ENCODE measurements at regions not wholly inside any gene's neighbourhood (a gene's known extent, or its start where the extent isn't known, plus 50 kb on each side); places are given as distances from the start of the nearest gene placed in this dataset.
"Not testable (repeated sequence)": the region's sequence is repeated elsewhere in the genome, so short reads cannot be mapped to it uniquely, and the experiment has no call there.

GRCh38 chr16:8109510-8110369, 480.6 kb downstream of the TMEM114 start:
- DNase-seq = no peak

DNA sequence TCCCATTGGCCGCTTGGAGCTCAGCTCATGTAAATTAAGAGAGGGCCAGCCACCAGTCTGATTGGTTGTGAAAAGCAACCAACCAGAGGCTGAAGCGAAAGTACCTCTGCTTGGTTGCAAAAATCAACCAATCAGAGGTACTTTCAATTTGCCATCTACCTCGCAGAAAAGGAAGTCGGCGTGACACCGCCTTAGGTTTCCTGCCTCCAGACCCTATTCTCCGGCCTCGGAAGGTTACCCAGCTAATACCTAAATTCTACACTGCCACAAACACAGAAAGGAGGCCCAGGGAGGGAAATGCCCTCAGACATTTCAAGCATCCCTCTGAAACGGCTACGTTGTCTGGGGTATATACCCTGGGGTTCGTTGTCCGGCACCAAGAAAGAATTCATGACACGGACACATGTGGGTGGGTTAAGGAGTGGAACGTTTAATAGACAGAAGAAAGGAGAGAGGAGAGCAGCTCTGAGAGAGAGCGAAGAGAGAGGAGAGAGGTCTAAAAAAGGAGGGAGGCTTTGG, 481.3 kb downstream of the TMEM114 start:
- no peak for DNase-seq

- no peak for DNase-seq
Measured at GRCh38 chr16:8107296-8107695, 483.0 kb downstream of the TMEM114 start.

DNA sequence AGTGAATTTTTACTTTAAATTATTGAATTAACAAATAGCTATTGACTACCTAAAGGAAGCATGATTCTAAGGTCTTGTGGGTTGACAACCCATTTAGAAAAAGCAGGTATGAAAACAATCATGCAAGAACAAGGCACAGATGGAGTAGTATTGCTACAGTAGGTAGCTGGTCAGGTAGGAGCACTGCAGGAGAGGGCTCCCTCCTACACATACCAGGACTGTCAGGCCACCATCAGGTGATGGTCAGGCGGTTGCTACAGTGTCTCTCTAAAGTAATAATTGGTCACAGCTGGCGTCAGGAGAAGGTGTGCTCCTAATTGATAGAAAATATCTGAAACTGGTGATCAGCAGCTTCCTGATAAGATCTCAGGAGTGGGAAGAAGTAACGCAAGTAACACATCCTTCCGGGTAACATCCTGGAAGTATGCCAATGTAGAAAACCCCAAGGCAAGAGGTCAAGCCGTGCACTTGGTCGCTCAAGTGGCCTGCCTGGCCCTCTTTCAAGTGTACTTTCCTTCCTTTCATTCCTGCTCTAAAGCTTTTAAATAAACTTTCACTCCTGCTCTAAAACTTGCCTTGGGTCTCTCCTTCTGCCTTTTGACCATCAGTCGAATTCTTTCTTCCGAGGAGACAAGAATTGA, 486.5 kb downstream of the TMEM114 start:
- no peak for DNase-seq

DNA sequence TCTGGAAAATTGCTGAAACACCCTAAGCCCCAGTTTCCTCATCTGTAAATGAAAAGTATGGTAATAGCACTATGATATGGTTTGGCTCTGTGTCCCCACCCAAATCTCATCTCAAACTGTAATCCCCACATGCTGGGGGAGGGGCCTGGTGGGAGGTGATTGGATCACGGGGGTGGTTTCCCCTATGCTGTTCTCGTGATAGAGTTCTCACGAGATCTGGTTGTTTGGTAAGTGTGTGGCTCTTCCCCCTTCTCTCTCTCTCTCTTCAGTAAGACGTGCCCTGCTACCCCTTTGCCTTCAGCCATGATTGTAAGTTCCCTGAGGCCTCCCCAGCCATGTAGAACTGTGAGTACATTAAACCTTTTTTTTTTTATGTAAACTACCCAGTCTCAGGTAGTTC, 490.7 kb downstream of the TMEM114 start:
- no peak for DNase-seq

- no peak for DNase-seq
Measured at GRCh38 chr16:8098947-8099512, 491.3 kb downstream of the TMEM114 start.

GRCh38 chr16:8096211-8096610, 494.1 kb downstream of the TMEM114 start:
- no peak for DNase-seq

- DNase-seq = no peak
Measured at GRCh38 chr16:8094696-8095095, 495.6 kb downstream of the TMEM114 start.

DNA sequence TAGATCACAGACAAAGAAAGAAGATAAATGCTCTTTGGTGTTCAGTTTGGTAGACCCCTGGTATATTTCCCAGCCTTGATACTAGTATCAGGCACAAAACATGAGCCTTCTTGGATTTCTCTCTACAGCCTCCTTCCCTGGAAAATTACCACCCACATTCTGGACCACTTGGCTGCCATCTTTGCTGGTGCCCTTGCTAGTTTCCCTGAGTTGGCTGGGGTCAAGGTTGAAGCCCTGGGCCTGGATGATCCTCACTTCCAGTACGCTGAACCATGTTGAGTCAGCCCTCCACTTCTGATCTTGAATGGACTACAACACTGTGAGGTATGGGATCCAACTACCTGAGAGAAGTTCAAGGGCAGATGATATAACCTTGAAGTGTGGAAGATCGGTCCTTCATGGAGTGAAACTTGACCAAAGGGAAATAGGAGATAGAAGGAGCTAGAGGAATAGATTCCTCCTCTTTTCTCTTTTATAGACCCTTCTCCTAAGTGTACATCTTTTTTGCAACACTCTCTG, 501.4 kb downstream of the TMEM114 start:
- DNase-seq = no peak

DNA sequence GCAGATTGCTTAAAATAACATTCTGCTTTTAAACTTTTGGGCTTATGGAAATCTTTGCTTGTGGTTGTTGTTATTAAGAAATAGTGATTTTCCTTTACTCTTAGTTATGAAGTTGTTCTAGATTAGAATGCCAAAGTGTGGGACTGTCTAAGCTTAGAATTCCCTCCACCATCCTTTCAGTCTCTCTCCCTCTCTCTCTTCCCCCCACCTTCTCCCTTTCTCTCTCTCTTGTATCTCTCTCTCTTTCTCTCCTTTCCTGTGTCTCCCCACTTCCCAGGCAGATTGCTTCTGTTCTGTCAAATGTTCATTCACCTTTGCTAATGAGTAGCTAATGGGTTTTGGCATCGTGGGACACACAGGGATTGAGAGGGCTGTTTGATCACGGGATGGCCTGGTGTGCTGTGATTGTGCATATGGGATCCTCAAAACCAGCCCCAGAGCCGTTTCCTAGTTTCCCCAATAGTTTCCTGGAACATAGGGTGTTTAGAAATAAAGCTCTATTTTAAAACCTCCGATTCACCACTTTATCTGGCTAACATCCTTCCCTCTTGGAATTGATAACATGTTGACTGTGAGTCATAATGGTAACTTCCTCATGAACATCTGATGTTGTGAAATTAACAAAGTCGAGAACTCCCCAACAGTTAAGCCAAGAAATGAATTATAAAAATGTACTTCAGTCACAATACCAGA, 502.6 kb downstream of the TMEM114 start:
- DNase-seq = no peak

DNA sequence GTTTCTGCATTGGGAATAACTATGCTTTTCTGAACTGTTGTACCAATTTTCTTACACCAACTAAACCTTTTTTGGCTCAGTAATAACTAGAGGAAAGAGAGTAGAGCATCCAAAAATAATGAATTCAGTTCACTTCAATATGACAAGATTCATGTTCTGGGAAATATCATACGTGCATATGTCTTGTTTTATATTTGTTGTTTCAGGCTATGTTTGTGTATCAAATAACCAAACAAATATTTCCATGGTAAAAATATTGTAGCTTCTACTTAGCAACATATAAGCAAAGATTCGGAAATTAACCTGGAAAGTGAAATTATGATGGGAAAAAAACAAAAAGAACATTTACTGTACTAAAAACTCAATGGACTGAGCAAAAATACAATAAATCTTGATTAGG, 503.2 kb downstream of the TMEM114 start:
- no peak for DNase-seq

- DNase-seq = no peak
Measured at GRCh38 chr16:8084882-8085281, 505.4 kb downstream of the TMEM114 start.

- no peak for DNase-seq
Measured at GRCh38 chr16:8084302-8084701, 506.0 kb downstream of the TMEM114 start.

DNA sequence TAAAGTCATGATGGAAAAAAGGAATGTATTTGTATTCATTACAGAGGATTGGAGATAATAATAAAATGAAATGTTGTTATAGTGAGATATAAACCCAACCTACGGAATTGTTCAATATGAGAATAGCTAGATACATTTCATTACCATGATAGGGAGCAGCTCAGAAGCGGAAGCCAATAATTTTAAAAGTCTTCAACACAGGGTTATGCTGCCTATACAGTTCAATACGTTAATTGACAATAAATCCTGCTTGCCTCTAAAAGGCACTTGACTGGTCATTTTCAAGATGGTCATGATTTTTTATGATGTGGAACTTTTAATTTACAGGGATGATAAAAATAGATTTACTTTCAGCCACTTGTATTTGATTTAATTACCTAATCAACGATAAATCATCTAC, 506.8 kb downstream of the TMEM114 start:
- no peak for DNase-seq

GRCh38 chr16:8080817-8081216, 509.5 kb downstream of the TMEM114 start:
- DNase-seq = no peak

DNA sequence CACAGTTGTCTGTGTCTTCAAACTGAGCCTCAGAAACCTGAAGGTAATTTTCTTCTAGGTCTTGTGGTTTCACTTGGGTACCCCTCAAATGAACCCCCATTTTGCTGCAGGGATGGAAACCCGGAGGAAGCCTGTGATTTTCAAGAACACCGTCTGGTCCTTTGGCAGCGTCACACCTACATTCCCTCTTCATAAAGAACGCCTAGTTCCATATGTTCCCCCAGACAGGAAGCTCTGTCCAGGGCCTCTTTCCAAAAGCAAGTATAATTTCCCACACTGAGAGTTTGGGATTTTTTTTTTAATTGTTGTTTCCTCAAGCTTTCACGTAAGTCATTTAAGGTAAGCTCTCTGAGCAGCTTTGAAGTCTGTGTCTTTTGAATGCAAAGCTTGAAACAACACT, 515.0 kb downstream of the TMEM114 start:
- no peak for DNase-seq

GRCh38 chr16:8070506-8070905, 519.8 kb downstream of the TMEM114 start:
- no peak for DNase-seq

DNA sequence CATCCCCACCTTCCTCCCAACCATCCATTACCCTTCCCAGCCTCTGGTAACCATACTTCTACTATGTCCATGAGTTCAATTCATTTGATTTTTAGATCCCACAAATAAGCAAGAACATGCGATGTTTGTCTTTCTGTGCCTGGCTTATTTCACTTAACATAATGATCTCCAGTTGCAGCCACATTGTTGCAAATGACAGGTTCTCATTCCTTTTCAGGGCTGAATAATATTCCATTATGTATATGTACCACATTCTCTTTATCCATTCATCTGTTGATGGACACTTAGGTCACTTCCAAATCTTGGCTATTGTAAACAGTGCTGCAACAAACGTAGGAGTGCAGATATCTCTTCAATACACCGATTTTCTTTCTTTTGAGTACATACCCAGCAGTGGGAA, 522.1 kb downstream of the TMEM114 start:
- not testable (repeated sequence) for DNase-seq

GRCh38 chr16:8063159-8063558, 527.2 kb downstream of the TMEM114 start:
- DNase-seq = no peak

- DNase-seq = no peak
Measured at GRCh38 chr16:8062677-8063076, 527.6 kb downstream of the TMEM114 start.

GRCh38 chr16:8055761-8056160, 534.5 kb downstream of the TMEM114 start:
- DNase-seq = no peak

DNA sequence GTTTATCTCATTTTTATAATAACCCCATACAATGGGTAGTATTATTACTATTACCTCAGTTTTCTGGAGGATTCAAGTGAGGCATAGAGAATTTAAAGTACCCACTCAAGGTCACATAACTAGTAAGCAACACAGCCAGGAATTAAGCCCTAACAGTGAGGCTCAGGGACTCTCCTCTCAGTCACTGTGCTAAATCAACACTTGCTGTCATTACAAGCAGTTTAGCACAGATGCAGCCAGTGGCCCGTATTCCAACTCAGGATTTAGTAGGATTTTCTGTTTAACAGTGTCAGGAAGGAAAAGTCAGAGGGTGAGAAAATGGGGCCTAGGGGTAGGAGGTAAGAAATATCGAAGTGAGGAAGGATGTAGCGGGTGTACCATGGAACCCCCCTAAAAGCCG, 536.9 kb downstream of the TMEM114 start:
- DNase-seq = no peak

GRCh38 chr16:8048433-8048832, 541.9 kb downstream of the TMEM114 start:
- no peak for DNase-seq

All from CD4-positive, alpha-beta T cell treated with Interleukin-4 for 1 hour (primary cell).